NOMO-1 treated with DMSO at 0.1 percent for 48 hours (cell line): ENCODE measurements at regions not wholly inside any gene's neighbourhood (a gene's known extent, or its start where the extent isn't known, plus 50 kb on each side); places are given as distances from the start of the nearest gene placed in this dataset.

Experiments
- DNase-seq: peaks from one replicate; lab custom pipeline; 2025; ENCODE audit not compliant: unreplicated experiment; lab: John Stamatoyannopoulos, UW

DNA sequence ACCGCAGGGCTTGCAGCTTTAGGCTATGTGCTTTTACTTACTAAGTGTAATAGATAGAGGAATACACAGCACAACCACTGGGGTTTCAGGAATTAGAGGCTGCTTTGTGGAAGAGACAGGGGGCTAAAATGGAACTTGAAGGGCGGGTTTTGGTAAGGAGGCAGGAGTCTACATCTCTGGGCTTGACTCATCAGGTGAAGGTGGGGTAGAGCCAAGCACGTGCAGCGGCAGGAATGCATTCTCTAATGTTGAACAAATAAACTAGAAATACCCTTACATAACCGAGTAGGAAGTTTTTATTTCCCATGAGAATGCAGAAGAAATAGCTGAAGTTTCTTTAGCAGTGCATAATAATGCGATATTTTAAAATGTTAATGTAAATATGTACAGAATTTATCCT, 673.8 kb upstream of the SALL3 start:
- DNase-seq = no peak

DNA sequence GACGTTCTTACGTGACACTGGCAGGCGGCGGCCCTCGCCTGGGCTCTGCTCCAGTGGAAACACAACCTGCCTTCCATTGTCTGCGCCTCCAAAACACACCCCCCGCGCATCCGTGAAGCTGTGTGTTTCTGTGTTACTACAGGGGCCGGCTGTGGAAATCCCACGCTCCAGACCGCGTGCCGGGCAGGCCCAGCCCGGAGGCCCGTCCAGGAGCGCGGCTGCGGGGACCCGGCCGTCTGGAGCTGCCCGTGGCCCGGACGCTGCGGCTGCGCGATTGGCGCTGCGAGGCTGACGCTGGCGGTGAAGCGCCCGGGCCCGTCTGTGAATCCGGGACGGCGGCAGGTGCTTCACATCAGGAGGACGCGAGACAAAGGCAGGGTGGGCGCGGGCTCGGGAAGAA, 670.3 kb upstream of the SALL3 start:
- DNase-seq = no peak

DNA sequence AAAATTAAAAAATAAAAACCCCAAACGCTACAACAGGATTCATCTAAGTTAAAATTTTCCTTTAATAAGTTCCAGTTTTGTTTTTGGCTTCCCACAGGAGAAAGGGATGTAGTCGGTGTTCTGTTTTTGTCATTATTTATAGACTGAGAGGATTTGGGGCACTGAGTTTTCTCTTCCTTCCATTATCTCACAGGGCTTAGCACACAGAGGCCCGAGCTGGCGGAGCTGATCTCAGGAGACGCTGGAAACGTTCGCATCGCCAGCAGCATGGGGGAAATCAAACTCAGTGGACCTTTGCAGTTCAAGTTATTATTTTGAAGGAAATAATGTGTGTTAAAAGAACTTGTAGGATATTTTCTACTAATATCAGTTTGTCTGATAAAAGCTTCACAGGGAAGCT, 669.7 kb upstream of the SALL3 start:
- no peak for DNase-seq

DNA sequence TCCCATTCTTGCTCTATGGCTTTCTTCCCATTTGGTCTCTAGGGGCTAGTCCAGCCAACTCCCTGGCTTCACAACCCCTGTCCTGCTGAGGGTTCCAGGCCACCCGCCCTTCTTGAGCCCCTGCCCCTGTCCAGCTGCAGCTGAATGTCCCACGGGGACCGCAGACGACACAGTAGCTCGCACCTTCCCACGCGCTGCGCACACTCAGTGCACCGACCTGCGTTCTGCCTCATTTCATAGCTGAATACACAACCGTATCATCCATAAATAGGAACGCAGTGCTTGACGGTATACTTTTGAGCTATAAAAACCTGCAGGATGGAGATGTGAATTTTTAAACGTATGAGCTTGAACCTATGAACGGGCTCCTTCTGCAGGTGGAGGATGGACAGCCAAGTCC, 660.4 kb upstream of the SALL3 start:
- DNase-seq = no peak

DNA sequence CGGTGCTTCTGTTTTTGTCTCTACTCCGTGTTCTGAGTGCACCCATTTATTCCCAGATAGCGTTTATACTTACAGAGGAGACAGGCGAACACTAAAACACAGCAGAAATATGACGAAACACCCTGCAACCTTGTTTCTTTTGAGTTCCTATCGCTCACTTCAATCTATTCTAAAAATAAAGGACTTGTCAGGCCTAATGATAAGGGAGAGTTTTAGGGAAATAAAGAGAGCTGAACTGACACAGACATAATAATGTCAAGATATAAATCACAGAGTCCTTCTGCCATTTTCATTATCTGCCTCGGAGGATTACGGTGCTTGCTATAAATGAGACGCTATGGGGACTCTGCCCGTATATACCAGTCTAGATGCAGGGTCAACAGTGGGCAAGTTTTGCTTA, 659.7 kb upstream of the SALL3 start:
- DNase-seq = no peak

DNA sequence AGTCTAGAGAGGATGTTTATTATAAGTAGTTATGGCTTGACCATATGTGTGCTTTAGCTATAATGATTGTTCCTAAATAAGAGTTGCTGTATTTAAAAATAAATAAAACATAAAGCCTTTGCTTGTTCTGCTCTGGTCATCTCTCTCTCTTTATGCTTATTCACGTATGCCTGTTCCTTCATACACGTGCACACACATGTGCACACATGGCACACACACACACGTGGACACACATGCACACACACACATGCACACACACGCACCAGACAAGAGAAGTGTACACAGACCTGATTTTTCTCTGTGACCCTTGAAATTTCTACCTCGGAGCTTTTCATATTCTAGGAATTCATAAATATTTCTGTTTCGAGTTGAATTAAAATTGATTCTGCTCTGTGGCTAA, 658.2 kb upstream of the SALL3 start:
- no peak for DNase-seq

DNA sequence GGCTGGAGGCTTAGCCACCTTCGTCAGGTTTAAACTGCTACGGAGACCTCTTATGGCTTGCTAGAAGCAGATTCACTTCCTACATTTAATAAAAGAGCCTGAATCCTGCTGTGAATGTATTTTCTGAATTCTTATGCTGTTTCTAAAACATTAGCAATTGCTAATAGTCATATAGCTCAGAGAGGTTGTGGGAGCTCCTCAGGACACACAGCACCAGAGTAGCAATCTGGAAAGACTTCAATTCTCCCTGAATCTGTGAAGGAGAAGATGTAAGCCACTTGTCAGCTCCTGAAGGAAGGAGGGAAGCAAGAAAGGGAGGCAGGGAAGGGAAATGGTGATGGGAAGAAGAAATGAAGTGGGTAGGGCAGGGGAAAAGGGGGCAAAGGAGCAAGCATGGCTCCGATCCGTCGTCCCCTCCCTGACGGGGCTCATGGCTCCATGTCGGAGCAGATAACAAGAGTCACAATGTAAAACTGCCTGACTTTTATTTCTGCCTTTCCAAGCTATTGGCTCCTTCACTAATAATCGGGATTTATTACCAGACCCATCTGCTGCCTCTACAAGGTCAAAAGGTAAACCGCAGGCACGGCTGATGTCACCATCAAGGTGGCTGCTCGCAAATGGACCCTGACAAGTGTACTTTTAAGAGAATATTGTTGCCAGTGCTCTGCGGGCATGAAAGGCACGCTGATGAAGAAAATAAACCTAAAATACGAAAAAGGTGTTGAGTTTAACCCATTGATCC, 656.0 kb upstream of the SALL3 start:
- DNase-seq = no peak

DNA sequence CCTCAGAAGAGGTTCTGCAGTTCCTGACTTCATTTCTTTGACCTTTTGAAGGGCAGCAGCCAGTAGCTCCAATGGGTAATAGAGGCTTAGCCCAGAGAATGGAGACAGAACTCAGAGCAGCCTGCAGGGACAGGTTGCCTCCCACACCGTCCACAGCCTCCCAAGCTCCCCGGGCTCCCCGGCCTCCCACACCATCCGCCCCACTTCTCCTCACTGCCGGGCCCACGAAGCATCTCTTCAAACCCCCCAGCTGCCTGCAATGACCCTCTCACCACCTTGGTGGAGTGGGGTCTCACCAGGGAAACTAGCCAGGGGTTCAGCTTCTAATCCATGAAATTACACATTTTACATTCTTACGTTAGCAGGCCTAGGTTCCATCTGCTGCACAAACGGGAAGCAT, 652.0 kb upstream of the SALL3 start:
- no peak for DNase-seq

DNA sequence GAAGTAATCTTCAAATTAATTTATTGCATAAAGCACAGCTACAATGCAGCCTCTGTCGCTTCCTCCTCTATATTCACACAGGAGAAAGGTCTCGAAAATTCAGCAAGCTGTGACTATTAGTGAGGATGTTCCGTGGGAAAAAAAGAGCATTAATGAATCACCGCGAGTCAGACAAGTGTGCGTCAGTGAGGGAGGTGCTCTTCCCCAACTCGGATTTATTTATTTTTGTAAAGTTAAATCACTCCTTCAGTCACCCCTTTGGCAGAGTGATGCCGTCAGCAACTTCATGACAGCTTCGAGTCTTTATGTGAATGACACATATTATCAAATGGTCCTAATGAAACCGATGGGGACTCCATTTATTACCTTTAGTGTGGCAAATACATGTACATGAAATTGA, 648.9 kb upstream of the SALL3 start:
- no peak for DNase-seq

DNA sequence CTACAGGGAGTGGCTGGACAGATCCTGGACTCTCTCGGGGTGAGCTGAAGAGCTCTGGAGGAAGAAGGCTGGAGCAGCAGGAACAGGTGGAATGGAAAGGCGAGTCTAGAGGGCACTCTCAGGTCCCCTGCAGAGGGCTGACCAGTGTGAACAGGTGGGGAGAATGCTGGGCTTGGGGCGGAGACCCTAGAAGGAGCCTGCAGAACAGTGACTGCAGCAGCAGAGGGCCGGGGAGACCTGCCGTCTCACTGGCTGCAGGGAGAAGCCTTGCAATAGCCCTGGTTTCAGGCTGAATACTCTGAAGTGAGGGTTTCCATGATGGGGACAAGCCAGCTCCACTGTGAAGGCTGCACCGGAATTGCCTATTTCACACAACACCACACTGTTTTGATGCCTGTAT, 626.7 kb upstream of the SALL3 start:
- no peak for DNase-seq

DNA sequence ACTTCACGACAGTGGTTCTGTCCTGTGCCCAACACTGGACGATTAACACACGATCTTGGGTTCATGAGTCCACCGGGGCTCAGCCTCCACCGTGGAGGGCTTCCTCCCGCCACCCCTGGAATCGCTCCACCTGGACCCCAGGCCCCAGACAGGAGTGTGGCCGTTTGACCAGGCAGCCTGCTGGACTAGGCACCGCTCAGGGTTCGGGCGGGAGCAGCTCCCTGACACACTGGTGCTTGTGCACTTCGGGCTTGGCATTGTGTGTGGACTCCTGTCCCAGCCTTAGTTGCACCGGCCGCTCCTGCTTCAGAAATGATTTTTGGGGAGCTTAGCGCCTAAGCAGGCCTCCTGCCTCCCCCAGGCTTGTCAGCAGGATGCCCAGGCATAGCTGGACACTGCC, 617.4 kb upstream of the SALL3 start:
- DNase-seq = no peak

DNA sequence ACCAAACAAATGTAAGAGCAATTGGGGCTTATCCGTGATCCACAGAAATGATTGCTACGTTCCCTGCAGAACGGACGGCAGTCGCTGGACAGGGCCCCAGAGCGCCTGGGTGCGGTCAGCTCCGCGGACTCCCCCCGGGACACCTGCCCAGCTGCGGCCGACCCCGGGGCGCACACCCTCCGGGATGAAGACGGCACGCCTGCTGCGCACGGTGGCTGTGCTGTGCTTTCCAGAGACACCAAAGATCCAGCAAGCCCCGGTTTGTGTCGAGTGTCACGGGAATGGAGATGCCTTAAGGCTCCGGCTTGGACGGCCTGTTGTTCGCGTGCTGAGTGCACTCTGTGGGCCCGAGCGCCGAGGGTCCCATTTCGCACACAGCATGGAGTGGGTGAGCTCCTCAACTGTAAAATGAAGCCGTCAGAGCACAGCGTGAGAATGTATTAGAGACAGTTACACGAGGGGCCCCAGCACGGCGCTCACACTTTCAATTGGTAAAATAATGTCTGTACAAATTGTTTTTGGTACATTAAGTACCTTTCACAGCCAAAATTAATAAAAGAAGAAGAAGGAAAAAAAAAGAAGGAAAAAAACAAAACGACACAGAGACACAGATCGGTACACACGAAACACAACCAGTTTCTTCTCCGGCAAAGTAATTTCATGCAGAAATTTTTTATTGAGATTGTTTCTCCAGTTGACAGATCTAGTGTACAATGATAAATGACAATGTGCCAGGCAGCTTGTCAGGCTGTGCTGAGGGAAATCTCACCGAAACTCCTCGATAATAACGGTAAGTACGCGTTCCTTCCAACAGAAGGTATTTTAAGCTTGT, 615.8 kb upstream of the SALL3 start:
- no peak for DNase-seq

DNA sequence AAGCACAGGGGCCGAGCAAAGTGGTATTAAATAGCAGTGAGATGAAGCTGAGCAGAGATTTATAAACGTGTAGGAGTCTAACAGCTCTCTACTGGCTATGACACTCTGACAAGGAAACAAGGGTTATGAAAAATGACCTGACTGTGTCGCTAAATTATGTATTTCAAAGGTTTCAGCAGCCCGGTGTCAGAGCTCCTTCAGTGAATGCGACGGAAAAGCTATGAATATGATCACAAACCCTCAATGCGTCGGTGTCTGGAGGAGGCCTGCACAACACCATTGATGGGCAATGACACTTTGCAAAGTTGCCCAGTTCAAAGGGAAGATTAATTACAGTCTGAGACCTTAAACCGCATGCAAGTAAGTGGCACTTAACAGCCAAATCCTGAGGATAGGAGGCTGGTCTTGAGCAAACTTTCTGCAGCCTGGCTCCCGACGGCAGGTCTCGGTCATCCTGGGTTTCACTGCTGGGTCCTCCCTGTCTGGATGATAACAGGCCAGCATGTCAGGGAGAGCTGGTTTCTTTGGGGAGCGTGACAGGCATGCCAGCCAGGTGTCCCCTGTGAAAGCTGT, 615.1 kb upstream of the SALL3 start:
- DNase-seq = no peak

DNA sequence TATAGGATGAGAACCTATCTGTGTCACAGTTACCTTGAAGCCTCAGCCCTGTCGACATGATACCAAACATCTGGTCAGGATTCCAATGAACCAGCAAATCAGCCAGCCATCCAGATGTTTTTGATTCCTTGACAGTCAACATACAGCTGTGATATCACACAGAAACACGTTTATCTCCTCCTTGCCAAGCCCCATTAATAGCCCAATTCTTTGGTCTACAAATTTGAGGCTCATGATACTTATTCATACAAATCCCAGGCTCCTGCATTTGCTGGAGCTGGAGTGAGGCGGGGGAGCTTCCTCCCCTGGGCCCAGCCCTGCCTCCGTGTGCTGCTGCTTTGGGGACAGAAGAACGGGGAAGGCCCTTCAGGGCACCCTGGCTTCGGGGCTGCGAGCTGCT, 611.6 kb upstream of the SALL3 start:
- DNase-seq = no peak

DNA sequence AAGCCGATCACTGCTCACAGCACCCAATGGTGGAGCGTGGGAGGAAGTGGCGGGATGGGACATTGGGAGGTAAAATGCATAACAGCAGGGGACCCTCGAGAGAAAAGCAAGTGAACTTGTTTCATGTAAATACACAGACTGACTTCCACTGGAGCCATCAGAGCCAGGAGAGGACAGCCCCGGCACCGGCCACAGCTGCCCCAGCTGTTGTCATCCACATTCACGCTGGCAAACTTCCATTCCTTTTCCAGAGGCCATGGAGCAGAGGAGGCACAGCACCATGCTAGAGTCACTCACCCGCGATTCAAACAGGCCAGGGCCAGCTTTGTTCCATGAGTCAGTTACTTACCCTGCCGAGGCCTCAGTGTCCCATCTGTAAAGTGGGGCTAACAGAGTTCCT, 610.9 kb upstream of the SALL3 start:
- DNase-seq = no peak

DNA sequence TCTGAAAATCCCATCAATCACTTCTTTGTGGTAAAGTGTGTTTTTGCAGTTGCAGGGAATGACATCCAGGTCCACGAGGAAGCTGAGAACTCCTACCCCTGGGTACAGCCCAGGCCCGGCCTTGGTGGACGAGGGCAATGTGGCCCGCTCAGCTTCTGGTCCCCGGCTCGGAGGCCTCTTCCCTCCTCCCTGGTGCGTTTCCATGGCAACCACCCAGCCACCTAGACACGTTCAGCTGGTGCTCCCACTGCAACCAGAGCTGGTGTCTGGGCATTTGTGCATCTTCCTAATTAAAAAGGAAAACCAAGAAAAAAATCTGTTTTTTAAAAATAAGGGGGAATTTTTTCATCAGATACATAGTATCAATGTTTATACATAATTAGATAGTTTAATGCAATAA, 603.6 kb upstream of the SALL3 start:
- DNase-seq = no peak

DNA sequence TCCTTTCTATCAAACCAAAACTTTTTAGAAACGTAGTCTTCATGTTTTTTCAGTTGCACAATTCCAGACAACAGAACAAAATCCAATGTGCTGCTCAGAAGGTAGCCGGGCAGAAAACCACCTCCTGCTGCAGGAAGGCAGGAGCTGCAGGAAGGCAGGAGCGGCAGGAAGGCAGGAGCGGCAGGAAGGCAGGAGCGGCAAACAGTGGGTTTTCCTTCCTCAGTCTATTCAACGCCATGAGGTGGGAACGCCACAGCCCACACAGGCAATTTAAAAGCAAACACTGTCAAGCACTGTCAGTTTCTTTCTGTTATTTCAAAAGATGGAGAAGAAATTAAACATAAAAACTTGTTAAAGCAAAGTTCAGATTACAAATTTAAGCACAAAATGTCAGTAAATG, 601.2 kb upstream of the SALL3 start:
- DNase-seq = no peak

DNA sequence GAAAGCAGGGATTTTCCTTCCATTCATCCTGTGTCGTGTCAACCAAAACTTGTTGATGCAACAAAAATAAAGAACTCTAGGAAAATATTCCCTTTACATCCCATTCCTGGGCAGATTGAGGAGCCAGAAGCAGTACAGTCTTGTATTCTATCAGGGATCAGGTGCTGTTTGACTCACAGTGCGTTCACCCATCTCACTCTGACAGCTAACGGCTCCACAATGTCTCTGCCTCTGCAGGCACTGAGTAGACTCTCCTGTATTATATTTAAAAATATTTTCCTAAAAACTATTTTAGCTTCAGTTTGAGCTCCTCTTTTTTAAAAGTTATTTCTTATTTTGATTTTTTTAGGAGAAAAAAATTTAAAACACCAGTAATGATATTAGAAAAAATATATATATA, 600.6 kb upstream of the SALL3 start:
- no peak for DNase-seq

DNA sequence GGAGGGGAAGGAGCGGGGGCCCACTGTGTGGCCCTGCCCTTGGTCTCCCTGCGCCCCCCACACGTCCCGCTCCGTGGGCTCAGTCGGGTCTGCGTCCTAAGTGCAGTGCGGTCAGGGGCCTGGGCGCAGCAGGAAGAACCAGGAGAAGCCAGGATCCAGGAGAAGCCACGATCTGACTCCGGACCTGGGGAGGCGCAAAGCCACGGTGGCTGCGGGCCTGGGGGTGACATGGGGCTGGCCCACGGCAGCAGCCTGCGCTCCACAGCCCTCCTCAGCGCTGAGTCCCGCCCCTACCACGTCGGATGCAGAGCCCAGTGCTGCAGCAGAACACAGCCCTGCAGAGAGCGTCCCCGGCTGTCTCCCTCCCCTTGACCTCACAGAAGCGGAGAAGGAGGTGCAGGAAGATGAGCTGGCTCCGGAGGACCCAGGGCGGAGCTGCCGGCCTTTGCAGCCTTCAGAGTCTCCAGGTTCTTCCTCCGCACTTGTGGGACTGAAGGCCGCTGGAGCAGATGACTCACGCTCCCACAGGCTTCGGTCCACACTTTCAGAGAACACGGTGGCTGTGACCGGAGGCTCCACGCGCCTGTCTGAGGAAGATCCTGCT, 589.2 kb upstream of the SALL3 start:
- no peak for DNase-seq

DNA sequence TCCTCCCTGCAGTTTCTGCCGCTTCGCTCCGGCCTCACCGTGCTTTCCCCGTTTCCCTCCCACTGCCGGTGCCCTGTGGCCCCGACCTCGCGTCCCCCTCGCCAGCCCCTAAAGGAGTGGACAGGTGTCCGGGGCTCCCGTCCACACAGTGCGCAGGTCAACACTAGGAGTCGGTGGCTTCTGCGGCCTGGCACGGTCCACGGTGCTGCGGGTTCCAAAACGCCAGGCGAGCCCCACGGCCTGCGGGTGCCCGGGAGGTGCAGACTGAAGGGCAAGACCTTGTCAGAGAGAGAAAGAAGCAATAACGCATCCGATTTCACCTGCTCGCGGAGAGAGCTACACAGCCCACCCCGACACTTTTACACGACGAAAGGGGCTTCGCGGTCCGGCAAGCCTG, 588.7 kb upstream of the SALL3 start:
- no peak for DNase-seq

DNA sequence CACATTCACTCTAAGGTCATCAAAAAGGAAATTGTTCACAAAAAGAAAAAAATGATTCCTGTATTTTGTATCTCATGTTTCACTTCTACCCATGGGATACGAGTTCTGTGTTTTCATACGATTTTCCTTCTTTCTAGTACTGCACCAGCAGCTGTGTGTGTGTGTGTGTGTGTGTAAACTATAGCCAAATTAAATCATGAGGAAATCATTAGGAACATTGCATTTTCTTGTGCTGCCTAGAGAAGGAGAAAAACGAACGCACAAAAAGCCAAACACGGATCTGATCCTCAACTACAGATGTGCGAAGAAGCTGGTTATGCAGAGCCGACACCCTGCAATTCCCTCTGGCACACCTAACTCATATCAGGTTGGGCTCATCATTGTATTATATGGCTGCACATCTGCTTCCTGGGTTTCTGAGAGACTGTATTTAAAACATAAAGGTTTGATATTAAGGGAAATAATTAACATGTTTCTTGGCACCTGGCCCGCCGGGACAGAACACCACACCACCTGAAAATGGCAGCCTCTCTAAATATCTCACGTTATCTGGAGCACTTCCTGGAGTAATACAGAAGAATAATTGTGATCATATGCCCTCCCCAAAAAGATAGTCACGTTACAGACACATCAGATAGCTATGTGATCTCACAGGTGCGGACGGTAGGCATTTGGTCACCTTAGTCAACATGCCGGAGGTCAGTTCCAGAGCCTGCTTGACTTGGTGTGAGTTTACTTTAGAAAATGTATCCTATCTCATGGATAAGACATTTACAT, 586.3 kb upstream of the SALL3 start:
- DNase-seq = no peak
